OCI-LY1 (cell line): ENCODE measurements at regions not wholly inside any gene's neighbourhood (a gene's known extent, or its start where the extent isn't known, plus 50 kb on each side); places are given as distances from the start of the nearest gene placed in this dataset.

Experiments
- H2AFZ ChIP-seq: fragments of 200-600 bp; sonication (generic), shearing (Covaris generic); 2 replicates; pipeline ENCODE4 v1.6.0; 2014; ENCODE audit warnings: antibody characterized with exemption, mild to moderate bottlenecking, low read length
- H3F3A ChIP-seq: fragments of 200-600 bp; sonication (generic), shearing (Covaris generic); 2 replicates; pipeline ENCODE4 v1.6.0; 2014; ENCODE audit warnings: mild to moderate bottlenecking, antibody characterized with exemption, low read length, moderate library complexity; ENCODE audit not compliant: insufficient read depth
- H3K27ac ChIP-seq: fragments of 200-600 bp; sonication (generic); 2 replicates; pipeline ENCODE4 v1.5.1; 2014; ENCODE audit warnings: low read length, mixed run types, mild to moderate bottlenecking, low read depth; ENCODE audit not compliant: poor library complexity, severe bottlenecking
- H3K27me3 ChIP-seq: fragments of 200-600 bp; sonication (generic); 2 replicates; pipeline ENCODE4 v1.6.0; 2014; ENCODE audit warnings: antibody characterized with exemption, mild to moderate bottlenecking, low read length, moderate library complexity; ENCODE audit not compliant: insufficient read depth
- H3K36me3 ChIP-seq: fragments of 200-600 bp; sonication (generic); 2 replicates; pipeline ENCODE4 v1.6.1; 2014; ENCODE audit warnings: mild to moderate bottlenecking, antibody characterized with exemption, low read length, moderate library complexity, mixed read lengths; ENCODE audit not compliant: insufficient read depth
- H3K4me1 ChIP-seq: fragments of 200-600 bp; sonication (generic); 2 replicates; pipeline ENCODE4 v1.5.1; 2014; ENCODE audit warnings: mild to moderate bottlenecking, low read length, moderate library complexity; ENCODE audit not compliant: insufficient read depth, severe bottlenecking
- H3K4me2 ChIP-seq: fragments of 200-600 bp; sonication (generic), shearing (Covaris generic); 2 replicates; pipeline ENCODE4 v1.6.1; 2014; ENCODE audit warnings: low read length
- H3K4me3 ChIP-seq: fragments of 200-600 bp; sonication (generic); 2 replicates; pipeline ENCODE4 v1.5.1; 2014; ENCODE audit warnings: low read length, low read depth, mild to moderate bottlenecking, mixed read lengths; ENCODE audit not compliant: poor library complexity, severe bottlenecking
- H3K79me2 ChIP-seq: fragments of 200-600 bp; shearing (Covaris generic); 2 replicates; pipeline ENCODE4 v1.6.1; 2016; ENCODE audit warnings: mixed run types, low read length, mixed read lengths; ENCODE audit not compliant: insufficient read depth
- H3K9ac ChIP-seq: fragments of 200-600 bp; sonication (generic), shearing (Covaris generic); 2 replicates; pipeline ENCODE4 v1.6.1; 2014; ENCODE audit warnings: mild to moderate bottlenecking, low read length, mixed read lengths
- H3K9me2 ChIP-seq: fragments of 200-600 bp; sonication (generic), shearing (Covaris generic); 2 replicates; pipeline ENCODE4 v1.6.1; 2014; ENCODE audit warnings: low read depth, mild to moderate bottlenecking, low read length, mixed read lengths
- H3K9me3 ChIP-seq: fragments of 200-600 bp; shearing (Covaris generic); 2 replicates; pipeline ENCODE4 v1.6.1; 2014; ENCODE audit warnings: low read length, mixed read lengths
- H4K20me1 ChIP-seq: fragments of 200-600 bp; sonication (generic), shearing (Covaris generic); 2 replicates; pipeline ENCODE4 v1.6.0; 2016; ENCODE audit warnings: mild to moderate bottlenecking, low read length; ENCODE audit not compliant: insufficient read depth
- CTCF ChIP-seq: fragments of 200-600 bp; sonication (generic), shearing (Covaris generic); IDR thresholded peaks from 2 replicates; pipeline ENCODE4 v1.5.1; 2017; ENCODE audit warnings: mild to moderate bottlenecking, antibody characterized with exemption, low read length, moderate library complexity, mixed read lengths
- EZH2 ChIP-seq: fragments of 200-600 bp; sonication (generic), shearing (Covaris generic); IDR thresholded peaks from 2 replicates; pipeline ENCODE4 v1.8.0; 2017; ENCODE audit warnings: borderline replicate concordance, mixed run types, mild to moderate bottlenecking, antibody characterized with exemption, low read length, moderate library complexity, mixed read lengths

GRCh38 chr2:53485021-53485728, 282.4 kb upstream of the CHAC2 start:
- no peaks in the 10 kb centered on the region for H4K20me1 ChIP-seq
- no peak overlapping the region for H3K4me2 ChIP-seq
- H3K36me3 ChIP-seq = no peaks in the 10 kb centered on the region
- TF ChIP-seq CTCF = no peak
- no peak for TF ChIP-seq EZH2
- H3K9me2 ChIP-seq = no peaks in the 10 kb centered on the region
- no peaks in the 10 kb centered on the region for H3K4me1 ChIP-seq
- no peaks in the 10 kb centered on the region for H3K79me2 ChIP-seq
- no peak overlapping the region for H3K9ac ChIP-seq
- no peaks in the 10 kb centered on the region for H3K9me3 ChIP-seq
- H2AFZ ChIP-seq = no peak overlapping the region
- H3K4me3 ChIP-seq = no peak overlapping the region
- no peak overlapping the region for H3K27ac ChIP-seq
- no peaks in the 10 kb centered on the region for H3F3A ChIP-seq
- H3K27me3 ChIP-seq = no peaks in the 10 kb centered on the region

- TF ChIP-seq CTCF (no peak), EZH2 (no peak)
- Histone ChIP-seq H3K27me3 (no peaks in the 10 kb centered on the region), H3K9ac (no peak overlapping the region), H3K4me3 (no peak overlapping the region), H3K27ac (no peak overlapping the region), H3F3A (no peaks in the 10 kb centered on the region), H3K36me3 (no peaks in the 10 kb centered on the region), H3K9me2 (no peaks in the 10 kb centered on the region), H3K79me2 (no peaks in the 10 kb centered on the region), H3K4me1 (no peaks in the 10 kb centered on the region), H3K9me3 (no peaks in the 10 kb centered on the region), H4K20me1 (no peaks in the 10 kb centered on the region), H3K4me2 (no peak overlapping the region), H2AFZ (no peak overlapping the region)
These were observed 283.1 kb upstream of the CHAC2 start for GRCh38 chr2:53484531-53484930.

GRCh38 chr2:53477517-53477916, 290.1 kb upstream of the CHAC2 start:
- no peaks in the 10 kb centered on the region for H3K79me2 ChIP-seq
- H4K20me1 ChIP-seq = no peaks in the 10 kb centered on the region
- H3K4me1 ChIP-seq = no peaks in the 10 kb centered on the region
- no peak overlapping the region for H3K4me2 ChIP-seq
- no peaks in the 10 kb centered on the region for H3K27me3 ChIP-seq
- no peaks in the 10 kb centered on the region for H3K9me3 ChIP-seq
- no peak overlapping the region for H3K4me3 ChIP-seq
- no peaks in the 10 kb centered on the region for H3K9me2 ChIP-seq
- TF ChIP-seq EZH2 (no peak), CTCF (no peak)
- no peaks in the 10 kb centered on the region for H3F3A ChIP-seq
- no peak overlapping the region for H2AFZ ChIP-seq
- no peak overlapping the region for H3K27ac ChIP-seq
- H3K36me3 ChIP-seq = no peaks in the 10 kb centered on the region
- H3K9ac ChIP-seq = no peak overlapping the region
